Calu3 (cell line): ENCODE measurements at regions not wholly inside any gene's neighbourhood (a gene's known extent, or its start where the extent isn't known, plus 50 kb on each side); places are given as distances from the start of the nearest gene placed in this dataset.

Source experiments
- BruUV-seq: library from RNA; stranded (reverse); fragments of 400-500 nt; replicated peaks from 2 replicates; lab custom pipeline; 2021; lab: Mats Ljungman, UMichigan
- CTCF ChIA-PET: fragments of 300-600 bp; sonication (Branson Sonifier 250); formaldehyde crosslinking; loops from one replicate; lab custom pipeline; 2022; ENCODE audit warnings: antibody characterized with exemption; lab: Charles Lee
- DNase-seq: peaks from one replicate; pipeline ENCODE4 v3.0.0; 2022
- H3K27ac Mint-ChIP-seq: one replicate; pipeline ENCODE4 v1.8.0; 2022; ENCODE audit warnings: mixed read lengths; ENCODE audit not compliant: unreplicated experiment
- H3K27me3 Mint-ChIP-seq: one replicate; pipeline ENCODE4 v1.8.0; 2022; ENCODE audit warnings: mixed read lengths; ENCODE audit not compliant: unreplicated experiment
- H3K36me3 Mint-ChIP-seq: one replicate; pipeline ENCODE4 v1.8.0; 2022; ENCODE audit warnings: mild to moderate bottlenecking, moderate library complexity, mixed read lengths; ENCODE audit not compliant: insufficient read depth, unreplicated experiment
- H3K4me1 Mint-ChIP-seq: one replicate; pipeline ENCODE4 v1.8.0; 2022; ENCODE audit warnings: mild to moderate bottlenecking, low read depth, mixed read lengths; ENCODE audit not compliant: unreplicated experiment
- H3K4me3 Mint-ChIP-seq: one replicate; pipeline ENCODE4 v1.8.0; 2022; ENCODE audit warnings: mild to moderate bottlenecking, low read depth, moderate library complexity, mixed read lengths; ENCODE audit not compliant: unreplicated experiment
- H3K9me3 Mint-ChIP-seq: one replicate; pipeline ENCODE4 v1.8.0; 2022; ENCODE audit warnings: low read depth, mixed read lengths; ENCODE audit not compliant: unreplicated experiment
- intact Hi-C: fragments of 100-400 bp; cut with micrococcal nuclease; formaldehyde crosslinking; loops from one replicate; pipeline ENCODE4 v1.10.0; 2022; ENCODE audit not compliant: unreplicated experiment
- TF ChIP-seq, protein P1 (sequence below): fragments of 200-600 bp; IDR thresholded peaks from one replicate; pipeline ENCODE4 v1.8.0; 2022; ENCODE audit warnings: antibody characterized with exemption; ENCODE audit not compliant: unreplicated experiment

DNA sequence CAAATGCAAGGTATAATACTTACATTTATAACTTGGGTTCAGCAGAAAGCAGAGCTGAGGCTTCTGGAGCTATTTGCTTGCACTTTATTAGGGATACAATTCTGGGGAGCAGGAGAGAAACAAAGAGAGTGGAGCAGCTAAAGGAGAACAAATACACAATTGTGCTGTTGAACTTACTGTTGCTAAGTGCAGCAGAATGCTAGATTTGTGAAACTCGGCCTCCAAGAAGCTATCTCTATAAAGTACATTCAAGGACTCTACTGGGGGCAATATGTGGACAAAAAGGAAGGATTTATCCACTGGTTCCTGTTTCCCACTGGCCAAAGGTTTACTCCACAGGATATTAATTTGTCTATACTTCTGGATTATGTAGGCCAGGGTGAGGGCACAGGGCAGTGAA lies 86.8 kb downstream of the PPP1R2C start:
- no peak for DNase-seq
- Mint-ChIP-seq H3K36me3 (no peaks in the 10 kb centered on the region), H3K27me3 (no peaks in the 10 kb centered on the region), H3K4me1 (no peaks in the 10 kb centered on the region), H3K9me3 (no peaks in the 10 kb centered on the region), H3K4me3 (no peak overlapping the region), H3K27ac (no peak overlapping the region)
- TF ChIP-seq, protein P1, sequence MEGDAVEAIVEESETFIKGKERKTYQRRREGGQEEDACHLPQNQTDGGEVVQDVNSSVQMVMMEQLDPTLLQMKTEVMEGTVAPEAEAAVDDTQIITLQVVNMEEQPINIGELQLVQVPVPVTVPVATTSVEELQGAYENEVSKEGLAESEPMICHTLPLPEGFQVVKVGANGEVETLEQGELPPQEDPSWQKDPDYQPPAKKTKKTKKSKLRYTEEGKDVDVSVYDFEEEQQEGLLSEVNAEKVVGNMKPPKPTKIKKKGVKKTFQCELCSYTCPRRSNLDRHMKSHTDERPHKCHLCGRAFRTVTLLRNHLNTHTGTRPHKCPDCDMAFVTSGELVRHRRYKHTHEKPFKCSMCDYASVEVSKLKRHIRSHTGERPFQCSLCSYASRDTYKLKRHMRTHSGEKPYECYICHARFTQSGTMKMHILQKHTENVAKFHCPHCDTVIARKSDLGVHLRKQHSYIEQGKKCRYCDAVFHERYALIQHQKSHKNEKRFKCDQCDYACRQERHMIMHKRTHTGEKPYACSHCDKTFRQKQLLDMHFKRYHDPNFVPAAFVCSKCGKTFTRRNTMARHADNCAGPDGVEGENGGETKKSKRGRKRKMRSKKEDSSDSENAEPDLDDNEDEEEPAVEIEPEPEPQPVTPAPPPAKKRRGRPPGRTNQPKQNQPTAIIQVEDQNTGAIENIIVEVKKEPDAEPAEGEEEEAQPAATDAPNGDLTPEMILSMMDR, result no peak
- BruUV-seq, result no TSS peak
- CTCF ChIA-PET, result no interaction called here
- intact Hi-C loops, result no loop called here

- DNase-seq, result no peak
- Mint-ChIP-seq H3K36me3 (no peaks in the 10 kb centered on the region), H3K27ac (no peak overlapping the region), H3K27me3 (no peaks in the 10 kb centered on the region), H3K9me3 (no peaks in the 10 kb centered on the region), H3K4me3 (no peak overlapping the region), H3K4me1 (no peaks in the 10 kb centered on the region)
- BruUV-seq, result no TSS peak
- TF ChIP-seq, protein P1, result no peak
- CTCF ChIA-PET, result no interaction called here
- intact Hi-C loops, result no loop called here
Observed at GRCh38 chrX:42686706-42687105, 91.3 kb downstream of the PPP1R2C start.

- H3K27me3 Mint-ChIP-seq, result no peaks in the 10 kb centered on the region
- intact Hi-C loops, result no loop called here
- H3K4me3 Mint-ChIP-seq, result no peak overlapping the region
- no peaks in the 10 kb centered on the region for H3K36me3 Mint-ChIP-seq
- DNase-seq, result no peak
- no peaks in the 10 kb centered on the region for H3K4me1 Mint-ChIP-seq
- BruUV-seq, result no TSS peak
- H3K9me3 Mint-ChIP-seq, result no peaks in the 10 kb centered on the region
- TF ChIP-seq, protein P1, result no peak
- no peak overlapping the region for H3K27ac Mint-ChIP-seq
- CTCF ChIA-PET, result no interaction called here
Observed at GRCh38 chrX:42686296-42686695, 91.7 kb downstream of the PPP1R2C start.

- Mint-ChIP-seq H3K9me3 (no peaks in the 10 kb centered on the region), H3K4me3 (no peak overlapping the region), H3K27ac (no peak overlapping the region), H3K36me3 (no peaks in the 10 kb centered on the region), H3K4me1 (no peaks in the 10 kb centered on the region), H3K27me3 (no peaks in the 10 kb centered on the region)
- intact Hi-C loops, result no loop called here
- DNase-seq, result no peak
- TF ChIP-seq, protein P1, result no peak
- BruUV-seq, result no TSS peak
- CTCF ChIA-PET, result no interaction called here
Observed at GRCh38 chrX:42684065-42684464, 93.9 kb downstream of the PPP1R2C start.
